MM.1S (cell line): ENCODE measurements at regions not wholly inside any gene's neighbourhood (a gene's known extent, or its start where the extent isn't known, plus 50 kb on each side); places are given as distances from the start of the nearest gene placed in this dataset.

Experiments
- CTCF ChIP-seq: fragments of 300-600 bp; sonication (generic); IDR thresholded peaks from 2 replicates; pipeline ENCODE4 v1.5.1; 2016; ENCODE audit warnings: antibody characterized with exemption, low read length, mixed read lengths
- EZH2 ChIP-seq: fragments of 300-600 bp; sonication (generic); optimal IDR thresholded peaks from 2 replicates; pipeline ENCODE3; 2017; ENCODE audit warnings: low read depth, mild to moderate bottlenecking, antibody characterized with exemption, low read length, mixed read lengths
- EZH2phosphoT487 ChIP-seq: fragments of 300-600 bp; sonication (generic); IDR thresholded peaks from 2 replicates; pipeline ENCODE4 v1.6.1; 2018; ENCODE audit warnings: antibody characterized with exemption, low read length

- TF ChIP-seq CTCF, result no peak
- no peak for TF ChIP-seq EZH2phosphoT487
- no peak for TF ChIP-seq EZH2
Observed at GRCh38 chr2:48905696-48906095, 150.2 kb upstream of the LHCGR start.
